Tibial nerve (tissue), 4 donors: ENCODE measurements at regions not wholly inside any gene's neighbourhood (a gene's known extent, or its start where the extent isn't known, plus 50 kb on each side); places are given as distances from the start of the nearest gene placed in this dataset.

Experiments
- DNase-seq, 2 donors: peaks; one replicate each; pipeline ENCODE4 v3.0.0-alpha.2; 2019; ENCODE audit warnings: low spot score in 2 of 2
- H3K27ac ChIP-seq, 4 donors: fragments of 200-600 bp; sonication (generic) in 3 of 4; one replicate each; pipeline ENCODE4 v1.5.1; 2017 to 2019; ENCODE audit warnings: mild to moderate bottlenecking in 1 of 4
- H3K27me3 ChIP-seq, 2 donors: fragments of 200-600 bp; sonication (generic) in 1 of 2; one replicate each; pipeline versions ENCODE4 v1.5.1 to v1.6.0; 2017 to 2019
- H3K36me3 ChIP-seq, 3 donors: fragments of 200-600 bp; sonication (generic); one replicate each; pipeline ENCODE4 v1.5.1; 2018 to 2019
- H3K4me1 ChIP-seq, 4 donors: fragments of 200-600 bp; sonication (generic) in 3 of 4; one replicate each; pipeline ENCODE4 v1.5.1; 2017 to 2019
- H3K4me3 ChIP-seq, 4 donors: fragments of 200-600 bp; sonication (generic) in 3 of 4; one replicate each; pipeline ENCODE4 v1.5.1; 2017 to 2019; ENCODE audit warnings: mild to moderate bottlenecking in 1 of 4, moderate library complexity in 1 of 4
- H3K9me3 ChIP-seq, 4 donors: fragments of 200-600 bp; sonication (generic) in 3 of 4; one replicate each; pipeline ENCODE4 v1.5.1; 2017 to 2019
- CTCF ChIP-seq, 5 experiments: fragments of 200-600 bp in 3 of 5; fragments of 450-650 bp in 2 of 5; sonication (generic) in 3 of 5; IDR thresholded peaks; one replicate each; pipeline ENCODE4 v1.5.1; 2016 to 2019; ENCODE audit warnings: antibody characterized with exemption in 5 of 5, mild to moderate bottlenecking in 3 of 5, moderate library complexity in 2 of 5
- EP300 ChIP-seq, 2 donors: sonication (generic); formaldehyde crosslinking; IDR thresholded peaks; one replicate each; pipeline ENCODE4 v1.6.1; 2017; ENCODE audit warnings: antibody characterized with exemption in 2 of 2, mild to moderate bottlenecking in 1 of 2
- POLR2A ChIP-seq, 2 donors: fragments of 450-650 bp; IDR thresholded peaks; one replicate each; pipeline ENCODE4 v1.6.1; 2017; ENCODE audit warnings: antibody characterized with exemption in 2 of 2, mild to moderate bottlenecking in 2 of 2, moderate library complexity in 2 of 2
- WGBS, 2 donors: methylation state at CpG; one replicate each; pipeline ENCODE4 v1.1.5; 2018; 5-methylcytosine and 5-hydroxymethylcytosine counted together

- no peak overlapping the region for H3K27ac ChIP-seq
- H3K4me1 ChIP-seq: no peaks in the 10 kb centered on the region
- no peaks in the 10 kb centered on the region for H3K36me3 ChIP-seq
- H3K4me3 ChIP-seq: no peak overlapping the region
- 62 to 64% methylated on average over 7 of the region's 7 CpGs for WGBS, 2 donors
- H3K27me3 ChIP-seq: no peaks in the 10 kb centered on the region
- TF ChIP-seq EP300 (IDR thresholded peaks at IDR 0.05): no peak
- no peak for TF ChIP-seq CTCF (IDR thresholded peaks at IDR 0.05)
- H3K9me3 ChIP-seq: no peaks in the 10 kb centered on the region
- DNase-seq: peak in 1 of 2 donors; percentile 11
Observed at GRCh38 chr2:18171191-18172139, 293.0 kb downstream of the KCNS3 start.

DNA sequence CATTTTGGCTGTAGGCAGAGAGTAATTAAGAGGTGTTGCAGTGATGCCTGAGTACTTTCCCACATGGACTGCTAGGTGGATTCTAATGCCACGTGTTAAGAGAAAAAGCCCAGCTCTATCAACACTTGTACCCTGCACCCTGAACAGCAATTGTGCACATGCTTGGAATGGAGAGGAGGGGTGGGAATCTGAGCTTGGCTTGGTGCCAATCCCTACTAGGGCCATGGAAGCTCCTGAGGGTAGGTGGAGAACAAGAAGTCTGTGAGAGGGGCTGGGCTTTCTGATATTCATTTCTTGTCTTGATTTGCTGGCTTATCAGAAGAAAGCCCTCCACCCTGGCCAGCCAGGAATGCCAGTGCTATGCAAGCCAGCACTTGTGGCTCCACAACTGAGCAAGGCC, 292.2 kb downstream of the KCNS3 start:
- no peaks in the 10 kb centered on the region for H3K9me3 ChIP-seq

DNA sequence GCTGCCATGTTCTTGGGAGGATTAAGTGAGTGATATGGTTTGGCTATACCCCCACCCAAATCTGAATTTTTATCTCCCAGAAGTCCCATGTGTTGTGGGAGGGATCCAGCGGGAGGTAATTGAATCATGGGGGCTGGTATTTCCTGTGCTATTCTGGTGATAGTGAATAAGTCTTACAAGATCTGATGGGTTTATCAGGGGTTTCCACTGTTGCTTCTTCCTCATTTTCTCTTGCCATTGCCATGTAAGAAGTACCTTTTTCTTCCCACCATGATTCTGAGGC, 291.4 kb downstream of the KCNS3 start:
- no peaks in the 10 kb centered on the region for H3K27me3 ChIP-seq
- WGBS, 2 donors: 88 to 94% methylated on average over 1 of the region's 1 CpG
- H3K36me3 ChIP-seq: no peaks in the 10 kb centered on the region
- no peak overlapping the region for H3K27ac ChIP-seq
- TF ChIP-seq CTCF (IDR thresholded peaks at IDR 0.05): no peak
- no peak for TF ChIP-seq EP300 (IDR thresholded peaks at IDR 0.05)
- TF ChIP-seq POLR2A (IDR thresholded peaks at IDR 0.05): no peak
- H3K4me1 ChIP-seq: no peaks in the 10 kb centered on the region
- no peak for DNase-seq
- no peak overlapping the region for H3K4me3 ChIP-seq
- H3K9me3 ChIP-seq: no peaks in the 10 kb centered on the region

More for the DNA sequence above, 292.2 kb downstream of the KCNS3 start:
- WGBS, 2 donors: 67 to 79% methylated on average over 1 of the region's 1 CpG
- Histone ChIP-seq H3K4me1 (no peaks in the 10 kb centered on the region), H3K27ac (no peak overlapping the region), H3K4me3 (no peak overlapping the region), H3K36me3 (no peaks in the 10 kb centered on the region), H3K27me3 (no peaks in the 10 kb centered on the region)
- TF ChIP-seq CTCF (IDR thresholded peaks at IDR 0.05) (no peak), EP300 (IDR thresholded peaks at IDR 0.05) (no peak), POLR2A (IDR thresholded peaks at IDR 0.05) (no peak)
- no peak for DNase-seq

DNA sequence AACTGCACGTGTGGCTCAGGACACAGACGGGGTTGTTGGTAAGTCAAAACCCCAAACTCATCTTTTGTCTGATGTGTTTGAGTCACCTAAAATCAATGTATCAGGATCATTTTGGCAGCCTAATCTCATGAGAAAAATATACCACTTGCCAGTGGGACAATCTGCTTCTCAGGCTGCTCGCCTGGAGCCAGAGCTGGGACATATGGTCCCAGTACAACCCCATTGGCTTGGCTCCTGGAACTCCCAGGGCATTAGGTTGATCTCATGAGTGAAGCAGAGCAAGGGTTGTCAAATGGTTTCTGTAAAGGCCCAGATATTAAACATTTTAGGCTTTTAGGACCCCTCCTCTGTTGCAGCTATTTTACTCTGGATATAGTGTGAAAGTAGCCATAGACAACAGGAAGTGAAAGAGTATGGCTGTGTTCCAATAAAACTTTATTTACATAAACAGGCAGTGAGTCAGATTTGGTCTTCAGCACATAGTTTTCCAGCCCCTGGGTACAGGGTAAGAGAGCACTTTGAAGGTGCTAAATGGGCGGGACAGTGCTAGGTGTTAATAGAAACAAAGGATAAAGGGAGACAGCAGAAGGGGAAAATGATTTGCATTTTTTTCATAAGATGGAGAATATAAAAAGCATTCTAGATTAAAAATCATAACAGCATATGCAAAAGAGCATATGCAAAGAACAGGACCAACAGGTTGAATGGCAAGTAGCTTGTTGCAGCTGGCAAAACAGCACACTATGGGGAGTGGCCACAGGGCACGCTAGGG, 290.8 kb downstream of the KCNS3 start:
- H3K27me3 ChIP-seq: no peaks in the 10 kb centered on the region
- WGBS, 2 donors: 91 to 93% methylated on average over 5 of the region's 5 CpGs
- DNase-seq: no peak
- H3K36me3 ChIP-seq: no peaks in the 10 kb centered on the region
- no peak overlapping the region for H3K27ac ChIP-seq
- no peaks in the 10 kb centered on the region for H3K4me1 ChIP-seq
- TF ChIP-seq POLR2A (IDR thresholded peaks at IDR 0.05): no peak
- no peak for TF ChIP-seq EP300 (IDR thresholded peaks at IDR 0.05)
- no peak for TF ChIP-seq CTCF (IDR thresholded peaks at IDR 0.05)
- no peak overlapping the region for H3K4me3 ChIP-seq
- H3K9me3 ChIP-seq: no peaks in the 10 kb centered on the region

DNA sequence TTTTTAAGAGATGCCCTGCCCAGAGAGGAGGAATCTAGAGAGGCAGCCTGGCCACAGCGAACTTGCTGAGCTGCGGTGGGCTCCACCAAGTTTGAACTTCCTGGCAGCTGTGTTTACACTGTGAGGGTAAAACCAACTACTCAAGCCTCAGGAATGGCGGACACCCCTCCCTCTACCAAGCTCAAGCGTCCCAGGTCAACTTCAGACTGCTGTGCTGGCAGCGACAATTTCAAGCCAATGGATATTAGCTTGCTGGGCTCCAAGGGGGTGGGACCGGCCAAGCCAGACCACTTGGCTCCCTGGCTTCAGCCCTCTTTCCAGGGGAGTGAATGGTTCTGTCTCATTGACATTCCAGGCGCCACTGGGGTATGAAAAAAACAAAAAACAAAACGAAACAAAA, 289.4 kb downstream of the KCNS3 start:
- Histone ChIP-seq H3K27me3 (no peaks in the 10 kb centered on the region), H3K4me1 (no peaks in the 10 kb centered on the region), H3K27ac (no peak overlapping the region), H3K9me3 (no peaks in the 10 kb centered on the region), H3K36me3 (no peaks in the 10 kb centered on the region), H3K4me3 (no peak overlapping the region)
- 86 to 88% methylated on average over 8 of the region's 8 CpGs for WGBS, 2 donors
- no peak for DNase-seq
- TF ChIP-seq EP300 (IDR thresholded peaks at IDR 0.05): no peak
- TF ChIP-seq POLR2A (IDR thresholded peaks at IDR 0.05): no peak
- no peak for TF ChIP-seq CTCF (IDR thresholded peaks at IDR 0.05)
